NCI-H146 (cell line): ENCODE measurements at regions not wholly inside any gene's neighbourhood (a gene's known extent, or its start where the extent isn't known, plus 50 kb on each side); places are given as distances from the start of the nearest gene placed in this dataset.
A peak's percentile ranks its signal among the peaks of the same experiment; 100 is the strongest.

ENCODE experiments used
- DNase-seq: peaks from one replicate; lab custom pipeline; 2025; lab: John Stamatoyannopoulos, UW

DNA sequence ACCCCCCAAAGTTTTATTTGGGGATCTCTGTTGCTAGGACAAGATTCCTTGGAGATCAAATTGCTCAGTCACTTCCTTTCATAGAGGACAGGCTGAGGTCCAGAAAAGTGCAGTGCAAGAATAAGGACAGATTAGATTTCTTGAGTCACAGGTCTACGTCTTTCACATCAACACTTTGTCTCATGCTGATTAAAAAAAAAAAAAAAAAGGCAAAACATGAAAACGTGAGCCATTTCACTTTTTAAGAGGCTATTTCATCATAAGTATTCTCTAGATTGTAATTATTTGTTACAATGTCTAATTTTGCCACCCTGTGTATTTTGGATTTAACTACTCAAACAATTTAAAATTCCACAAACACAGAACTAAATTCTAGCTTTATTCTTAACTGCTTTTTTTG, 647.0 kb downstream of the TRAM1L1 start:
- no peak for DNase-seq

DNA sequence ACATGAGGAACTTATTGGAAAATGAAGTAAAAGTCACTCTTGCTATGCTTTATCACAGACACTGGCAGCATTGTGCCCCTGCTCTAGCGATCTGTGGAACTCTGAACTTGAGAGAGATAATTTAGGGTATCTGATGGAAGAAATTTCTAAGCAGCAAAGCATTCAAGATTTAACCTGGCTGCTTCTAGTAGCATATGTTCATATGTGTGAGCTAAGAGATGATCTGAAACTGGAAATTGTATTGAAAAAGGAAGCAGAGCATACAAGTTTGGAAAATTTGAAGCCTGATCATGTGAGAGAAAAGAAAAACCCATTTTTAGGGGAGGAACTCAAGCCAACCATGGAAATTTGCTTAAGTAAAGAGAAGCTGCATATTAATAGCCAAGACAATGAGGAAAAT, 657.7 kb downstream of the TRAM1L1 start:
- DNase-seq, result no peak

DNA sequence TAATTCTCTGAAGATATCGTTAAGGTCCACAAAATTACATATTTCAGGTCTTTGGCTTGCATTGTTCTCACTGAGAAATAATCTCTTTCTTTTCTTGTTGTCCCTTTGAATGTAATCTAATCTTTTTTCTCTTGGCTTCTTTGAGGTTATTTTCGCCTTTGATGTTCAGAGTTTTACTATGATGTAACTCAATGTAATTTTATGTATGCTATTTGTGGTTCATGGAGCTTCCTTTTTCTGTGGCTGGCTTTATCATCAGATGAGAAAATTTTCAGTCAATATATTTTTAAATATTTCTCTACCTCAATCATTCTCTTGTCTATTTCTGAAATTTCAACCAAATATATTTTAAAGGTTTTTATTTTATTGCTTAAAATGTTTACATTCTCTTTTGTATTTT, 672.2 kb downstream of the TRAM1L1 start:
- no peak for DNase-seq

DNA sequence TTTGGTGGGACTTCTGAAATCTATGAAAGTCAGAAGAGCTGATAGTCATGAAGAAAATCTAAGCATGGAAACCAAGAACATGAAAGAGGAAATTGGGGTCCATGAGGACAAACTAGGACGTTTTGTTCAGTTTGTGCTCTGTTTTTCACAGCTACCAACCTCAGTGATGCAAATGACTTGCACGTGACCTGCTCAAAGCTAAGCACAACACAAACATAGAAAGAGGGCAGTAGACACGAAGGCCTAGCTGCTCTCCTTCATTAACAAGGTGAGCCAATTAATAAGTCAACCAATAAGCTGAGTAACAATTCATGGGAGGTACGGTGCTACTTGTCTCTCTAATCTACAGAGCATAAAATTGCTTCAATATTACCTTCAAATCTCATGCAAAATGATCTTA, 684.1 kb downstream of the TRAM1L1 start:
- no peak for DNase-seq

DNA sequence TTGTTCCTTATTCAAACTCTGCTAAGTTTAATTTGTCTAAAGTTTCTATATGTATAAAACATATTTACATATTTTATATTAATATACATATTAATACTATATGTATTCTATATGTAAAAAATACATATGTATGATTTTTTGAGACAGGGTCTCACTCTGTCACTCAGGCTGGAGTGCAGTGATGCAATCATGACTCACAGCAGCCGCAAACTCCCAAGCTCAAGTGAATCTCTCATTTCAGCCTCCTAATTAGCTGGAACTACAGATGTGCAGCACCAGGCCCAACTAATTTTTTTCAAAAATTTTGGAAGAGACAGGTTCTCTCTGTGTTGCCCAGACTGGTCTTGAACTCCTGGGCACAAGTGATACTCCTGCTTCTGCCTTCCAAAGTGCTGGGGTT, 684.9 kb downstream of the TRAM1L1 start:
- no peak for DNase-seq

DNA sequence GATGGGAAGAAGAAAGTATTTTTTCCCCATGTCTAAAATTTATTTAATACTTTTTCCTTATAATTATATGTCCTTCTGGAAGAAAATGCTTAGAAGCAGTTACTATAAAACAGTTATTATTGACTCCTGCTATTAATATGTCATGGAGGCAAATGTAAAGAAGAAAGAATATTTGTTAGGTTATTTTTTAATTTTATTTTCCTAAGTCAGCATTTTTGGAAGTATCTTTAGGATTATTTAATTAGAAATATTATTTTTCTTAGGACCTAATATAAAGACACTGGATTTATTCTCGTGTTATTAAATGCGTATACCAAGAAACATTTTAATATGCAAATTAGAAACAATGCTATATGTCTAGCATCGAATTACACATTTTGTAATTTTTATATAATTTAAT, 687.7 kb downstream of the TRAM1L1 start:
- DNase-seq, result no peak

DNA sequence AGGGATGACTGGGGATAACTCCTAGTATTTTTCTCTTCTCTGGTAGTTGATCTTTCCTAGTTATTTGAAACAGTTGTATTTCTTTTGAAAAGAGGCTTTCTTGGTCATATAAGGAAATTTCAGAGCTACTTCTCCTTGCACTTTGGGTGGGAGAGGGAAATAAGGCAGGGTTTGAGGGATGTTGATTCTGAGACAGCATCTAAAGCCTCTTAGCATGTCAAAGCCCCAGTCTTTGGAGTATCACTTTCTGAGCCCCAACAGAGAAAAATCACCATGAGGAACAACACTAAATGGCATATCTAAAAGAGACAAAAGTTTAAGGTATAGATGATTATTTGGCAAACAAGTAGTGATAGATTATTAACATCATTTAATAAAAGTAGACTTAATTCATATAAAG, 688.1 kb downstream of the TRAM1L1 start:
- DNase-seq, result no peak

DNA sequence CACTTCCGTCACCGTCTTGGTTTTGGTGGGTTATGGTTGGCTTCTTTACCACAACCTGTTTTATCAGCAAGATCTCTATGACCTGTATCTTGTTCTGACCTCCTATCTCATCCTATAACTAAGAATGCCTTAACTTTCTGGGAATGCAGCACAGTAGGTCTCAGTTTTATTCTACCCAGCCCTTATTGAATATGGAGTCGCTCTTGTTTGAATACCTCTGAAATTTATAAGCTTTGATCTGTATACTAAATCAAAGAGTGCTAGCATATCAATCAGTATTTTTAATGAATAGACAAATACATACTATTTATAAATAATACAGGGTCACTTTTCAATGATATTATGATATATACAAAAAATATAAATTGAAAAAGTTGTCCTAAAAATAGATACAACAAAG, 690.0 kb downstream of the TRAM1L1 start:
- DNase-seq, result no peak

DNA sequence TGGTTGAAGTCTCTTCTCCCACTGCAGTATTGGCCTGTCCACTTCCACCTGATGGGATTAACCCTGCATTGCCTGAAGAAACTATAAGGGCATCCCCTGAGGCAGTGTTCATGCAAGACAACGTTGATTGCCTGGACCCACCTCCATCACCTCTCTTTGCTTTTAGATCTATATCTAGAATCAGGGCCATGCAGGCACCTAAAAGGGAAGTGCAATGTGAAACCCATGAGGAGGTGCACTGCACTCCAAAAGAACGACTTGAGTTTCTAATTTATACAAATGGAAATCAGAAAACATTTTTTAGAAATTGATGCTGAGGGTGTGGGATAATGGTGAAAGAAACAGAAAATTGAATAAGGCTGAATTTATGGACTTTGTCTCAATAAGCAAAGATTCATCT, 694.4 kb downstream of the TRAM1L1 start:
- DNase-seq, result no peak

DNA sequence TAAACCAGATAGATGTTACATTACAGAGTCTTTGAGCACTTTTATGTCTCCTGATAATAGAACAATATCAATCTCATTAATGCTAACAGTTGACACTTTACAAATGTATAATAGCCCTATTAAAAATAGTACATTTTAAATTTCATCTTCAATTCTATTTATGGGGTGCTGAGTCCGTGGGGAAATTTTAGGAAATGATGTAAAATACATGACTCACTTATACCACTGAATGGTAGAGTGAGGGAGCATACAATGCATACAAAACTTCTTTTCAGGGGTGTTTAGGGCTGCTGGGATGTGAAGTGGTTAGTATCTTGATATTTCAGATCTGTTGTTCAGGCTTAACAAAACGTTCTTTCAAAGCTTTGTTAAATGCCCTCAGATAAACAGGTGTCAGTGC, 696.2 kb downstream of the TRAM1L1 start:
- DNase-seq, result no peak

DNA sequence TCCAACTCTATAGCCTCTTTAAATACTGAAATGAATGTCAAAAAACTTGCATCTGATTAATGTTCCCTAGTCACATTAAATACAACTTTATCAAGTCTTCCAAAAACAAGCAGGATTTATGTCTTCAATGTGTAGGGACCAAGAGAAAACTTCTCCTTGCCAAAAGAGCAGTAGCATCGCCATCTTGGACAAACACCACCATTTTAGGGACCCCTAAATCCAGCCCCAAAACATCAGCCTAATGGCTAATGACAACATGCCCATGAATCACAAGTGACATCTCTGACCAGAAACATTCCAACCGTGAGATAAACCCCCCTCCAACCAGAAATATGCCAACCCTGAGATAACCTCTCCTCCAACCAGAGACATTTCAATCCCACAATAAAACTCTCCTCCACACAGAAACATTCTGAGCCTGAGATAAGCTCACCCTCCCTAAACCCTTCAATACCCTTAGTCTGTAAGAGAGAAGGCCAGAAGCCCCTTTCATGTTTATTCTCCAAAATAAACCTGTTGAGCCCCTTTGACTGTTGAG, 697.4 kb downstream of the TRAM1L1 start:
- no peak for DNase-seq

DNA sequence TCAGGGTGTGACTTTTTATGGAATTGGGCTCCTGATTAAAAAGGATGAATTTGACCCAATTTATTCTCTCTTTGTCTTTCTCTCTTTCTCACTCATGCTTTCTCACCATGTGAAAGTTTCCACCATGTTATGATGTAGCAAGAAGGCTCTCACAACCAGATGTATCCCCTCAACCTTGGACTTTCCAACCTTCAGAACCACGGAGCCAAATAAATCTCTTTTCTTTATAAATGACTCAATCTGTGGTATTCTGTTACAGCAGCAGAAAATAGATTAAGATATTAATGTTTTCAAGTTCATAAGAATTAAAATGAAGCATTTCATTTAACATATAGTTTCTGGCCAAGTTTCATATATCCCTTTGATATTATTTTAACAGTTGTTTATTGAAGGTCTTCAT, 698.5 kb downstream of the TRAM1L1 start:
- no peak for DNase-seq

DNA sequence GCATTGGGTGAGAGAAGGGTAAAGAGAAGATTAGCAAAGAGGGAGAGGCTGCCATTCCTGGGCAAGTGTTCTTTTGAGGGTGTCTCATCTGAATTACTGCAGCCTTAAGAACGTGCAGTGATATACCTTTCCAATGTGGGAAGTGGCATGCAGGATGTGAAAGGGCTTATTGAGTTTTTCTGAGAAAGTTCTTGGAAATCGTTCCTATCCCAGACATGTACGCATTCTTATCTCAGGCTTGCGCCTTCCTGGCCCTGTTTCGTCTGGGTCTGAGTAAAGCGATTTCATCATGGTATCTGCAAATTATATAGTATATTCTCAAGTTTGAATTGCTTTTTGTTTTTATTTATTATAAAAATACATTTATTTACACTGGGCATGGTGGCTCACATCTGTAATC, 699.8 kb downstream of the TRAM1L1 start:
- no peak for DNase-seq

DNA sequence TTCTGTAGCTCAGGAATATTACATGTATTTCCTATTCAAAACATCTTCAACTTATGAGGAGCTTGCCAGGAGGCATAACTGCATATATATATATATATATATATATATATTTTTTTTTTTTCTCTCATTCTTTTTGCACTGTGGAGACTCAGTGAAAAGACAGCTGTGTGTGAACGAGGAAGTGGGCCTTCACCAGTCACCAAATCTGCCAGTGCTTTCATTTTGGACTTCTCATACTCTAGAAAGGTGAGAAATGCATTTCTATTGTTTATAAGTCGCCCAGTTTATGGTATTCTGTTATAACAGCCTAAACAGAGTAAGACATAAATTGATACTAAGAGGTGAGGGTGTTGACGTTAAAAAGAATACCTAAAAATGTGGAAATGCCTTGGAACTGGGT, 710.6 kb downstream of the TRAM1L1 start:
- DNase-seq, result no peak

DNA sequence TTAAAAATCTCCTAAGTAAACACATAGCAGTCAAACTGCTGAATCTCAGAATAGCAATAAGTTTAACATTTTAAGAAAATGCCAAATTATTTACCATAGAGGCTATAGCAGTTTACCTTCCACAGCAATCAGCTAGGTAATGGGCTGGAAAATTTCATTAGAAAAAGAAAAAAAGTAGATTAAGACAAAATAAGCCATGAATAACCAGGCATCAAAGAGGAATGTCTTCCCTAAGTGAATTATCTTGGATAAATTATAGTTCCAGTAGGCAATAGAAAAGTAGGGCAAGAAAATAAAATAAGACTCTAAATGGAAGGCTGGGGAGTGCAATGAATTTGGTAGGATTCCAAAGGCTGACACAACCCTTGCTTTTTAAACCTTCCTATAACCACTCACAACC, 722.8 kb downstream of the TRAM1L1 start:
- no peak for DNase-seq

DNA sequence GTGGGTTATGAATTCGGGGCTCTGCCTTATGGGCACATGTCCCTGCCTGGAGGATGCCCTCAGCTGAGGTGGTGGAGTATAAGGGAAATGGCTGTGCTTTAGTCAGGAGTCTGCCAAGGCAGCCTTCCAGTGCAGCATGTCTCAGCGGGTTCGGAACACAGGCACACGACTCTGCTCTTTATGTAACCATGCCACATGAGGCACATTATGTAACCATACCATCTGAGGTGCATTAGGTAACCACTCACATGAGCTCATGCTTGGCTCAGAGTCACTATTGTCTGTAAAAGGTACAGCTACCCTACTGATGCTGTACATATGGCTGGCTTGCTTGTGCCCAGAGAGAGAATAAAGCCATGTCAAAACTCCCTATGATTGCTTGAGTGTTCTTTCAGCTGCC, 723.6 kb downstream of the TRAM1L1 start:
- no peak for DNase-seq

DNA sequence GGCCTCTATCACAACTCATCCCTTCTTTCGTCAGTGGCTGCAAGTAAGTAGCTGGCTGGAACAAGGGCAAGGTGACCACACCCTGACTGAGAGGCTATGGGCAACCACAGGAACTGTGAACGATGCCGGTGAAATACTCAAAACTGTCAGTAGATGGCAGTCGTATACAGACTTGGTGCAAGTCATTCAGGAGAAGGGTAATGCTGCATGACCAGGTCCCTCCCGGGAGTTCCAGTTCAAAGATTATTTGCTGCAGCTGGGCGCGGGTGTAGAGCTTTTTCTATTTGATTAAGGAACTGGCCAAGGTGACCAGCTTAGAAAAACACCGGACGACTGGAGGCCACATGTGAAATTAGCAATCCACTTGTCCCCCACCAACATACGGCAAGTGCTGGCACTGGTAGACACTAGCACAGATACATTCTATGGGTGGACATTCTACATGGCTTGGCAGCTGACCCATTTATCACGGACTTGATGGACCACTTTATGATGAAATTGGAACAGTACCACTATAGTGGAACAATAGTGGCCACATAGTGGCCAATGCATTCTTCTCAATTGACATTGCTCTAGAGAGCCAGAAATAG, 726.6 kb downstream of the TRAM1L1 start:
- DNase-seq, result peak; percentile 46

DNA sequence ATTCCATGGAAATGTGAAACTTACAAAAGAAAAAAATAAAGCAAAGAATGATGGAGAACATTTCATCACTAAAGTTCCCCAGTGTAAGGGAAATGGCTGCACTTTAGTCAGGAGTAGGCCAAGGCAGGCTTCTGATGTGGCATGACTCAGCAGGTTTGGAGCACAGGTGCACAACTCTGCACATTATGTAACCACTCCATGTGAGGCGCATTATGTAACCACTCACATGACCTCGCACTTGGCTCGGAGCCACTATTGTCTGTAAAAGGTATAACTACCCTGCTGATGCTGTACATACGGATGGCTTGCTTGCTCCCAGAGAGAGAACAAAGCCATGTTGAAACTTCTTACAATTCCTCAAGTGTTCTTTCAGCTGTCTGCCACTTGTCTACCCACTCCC, 727.6 kb downstream of the TRAM1L1 start:
- no peak for DNase-seq

DNA sequence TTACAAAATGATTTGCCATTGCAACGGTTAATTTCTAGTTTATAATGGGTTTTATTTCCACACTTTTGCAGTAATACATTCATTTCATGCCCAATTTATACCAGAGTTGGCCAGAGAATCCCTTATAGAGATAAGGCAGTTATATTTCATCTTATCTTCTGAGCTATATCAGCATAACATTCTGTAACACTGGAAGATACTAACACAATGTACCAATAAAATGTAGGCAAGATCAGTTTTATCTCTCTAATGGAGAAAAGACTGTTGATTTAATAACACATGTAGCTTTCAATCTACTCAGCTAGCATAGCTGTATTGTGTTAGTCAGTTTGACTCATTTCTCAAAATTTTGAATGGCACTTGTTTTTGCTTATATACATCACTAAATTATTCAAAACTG, 738.6 kb downstream of the TRAM1L1 start:
- DNase-seq, result no peak

DNA sequence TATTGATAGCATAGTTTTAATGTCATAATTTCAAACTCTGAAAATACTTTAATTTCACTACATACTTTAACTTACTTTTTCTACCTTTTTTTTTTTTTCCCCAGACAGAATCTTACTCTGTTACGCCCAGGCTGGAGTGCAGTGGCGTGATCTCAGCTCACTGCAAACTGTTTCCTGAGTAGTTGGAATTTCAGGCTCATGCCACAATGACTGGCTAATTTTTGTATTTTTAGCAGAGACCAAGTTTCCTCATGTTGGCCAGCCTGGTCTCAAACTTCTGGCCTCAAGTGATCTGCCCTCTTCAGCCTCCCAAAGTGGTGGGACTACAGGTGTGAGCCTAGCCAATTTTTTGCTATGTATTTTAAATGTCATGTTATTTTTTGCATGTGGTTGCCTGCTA, 741.6 kb downstream of the TRAM1L1 start:
- no peak for DNase-seq

DNA sequence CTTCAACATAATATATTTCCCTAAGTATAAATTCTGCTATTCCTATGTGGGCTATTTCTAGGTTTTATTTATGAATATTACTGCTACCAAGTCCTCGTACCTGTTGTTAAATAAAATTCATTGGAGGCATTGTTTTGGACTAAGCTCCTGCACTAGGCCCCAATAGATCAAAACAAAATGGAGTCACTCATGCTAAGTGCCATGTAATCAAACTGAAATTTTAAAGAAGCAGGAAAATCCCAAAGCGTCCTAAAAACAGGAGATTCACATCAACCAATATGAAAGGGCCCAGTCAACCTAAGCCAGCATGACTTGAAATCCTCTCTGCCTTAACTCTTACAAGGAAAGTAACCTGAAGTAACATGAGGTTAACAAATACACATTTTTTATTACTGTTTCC, 743.2 kb downstream of the TRAM1L1 start:
- no peak for DNase-seq

DNA sequence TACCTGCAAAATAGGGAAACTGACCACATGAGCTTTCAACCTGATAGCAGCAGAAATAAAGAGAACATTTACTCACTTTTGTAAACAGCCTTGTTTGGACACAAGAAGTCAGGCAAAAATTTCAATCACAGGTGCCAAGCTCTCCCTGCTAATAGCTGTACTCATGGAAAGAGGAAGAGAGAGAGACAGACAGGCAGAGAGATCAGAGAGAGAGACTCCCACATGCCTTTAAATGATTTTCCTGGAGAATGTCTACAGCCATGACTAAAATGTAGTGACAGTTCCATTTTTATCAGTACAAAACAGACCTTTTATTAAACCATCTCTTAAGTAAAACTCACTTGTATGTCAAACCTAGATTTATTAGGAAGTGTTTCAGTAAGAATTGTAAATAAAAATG, 752.9 kb downstream of the TRAM1L1 start:
- no peak for DNase-seq

DNA sequence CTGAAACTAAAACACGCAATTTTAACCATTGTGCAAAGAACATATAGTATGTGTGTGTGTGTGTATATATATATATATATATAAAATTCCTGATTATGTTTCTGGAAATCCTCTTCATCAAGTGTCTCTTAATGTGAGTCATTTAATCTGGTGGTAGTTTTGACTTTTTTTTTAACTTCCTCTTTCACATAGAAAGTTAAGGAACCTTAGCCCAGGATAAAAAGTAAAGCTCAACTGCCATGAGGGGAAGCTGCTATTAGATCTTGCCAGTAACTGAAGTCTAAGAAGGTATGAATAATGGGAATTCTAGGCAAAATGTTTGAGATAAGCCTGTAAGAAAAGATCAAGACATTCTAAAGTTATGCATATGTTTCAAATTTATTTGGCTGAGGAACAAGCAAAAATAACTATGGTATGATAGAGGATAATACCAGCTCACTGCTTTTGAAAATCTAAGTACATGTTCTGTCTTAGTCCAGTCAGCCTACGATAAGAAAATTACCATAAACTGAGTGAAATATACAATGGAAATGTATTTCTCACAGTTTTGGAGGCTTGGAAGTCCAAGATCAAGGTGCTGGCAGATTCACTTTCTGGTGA, 757.0 kb downstream of the TRAM1L1 start:
- DNase-seq, result no peak

DNA sequence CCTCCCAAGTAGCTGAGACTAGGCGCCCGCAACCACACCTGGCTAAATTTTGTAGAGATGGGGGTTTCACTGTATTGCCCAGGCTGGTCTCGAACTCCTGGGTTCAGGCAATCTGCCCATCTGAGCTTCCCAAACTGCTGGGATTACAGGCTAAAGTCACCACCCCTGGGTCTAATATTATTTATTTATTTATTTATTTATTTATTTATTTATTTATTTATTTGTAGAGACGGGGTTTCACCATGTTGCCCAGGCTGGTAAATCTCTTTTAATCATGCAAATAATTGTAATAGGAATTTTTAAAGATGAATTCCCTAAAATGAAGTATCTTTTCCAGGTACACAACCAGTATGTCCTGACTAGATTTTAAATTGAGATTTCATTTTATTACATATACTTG, 761.8 kb downstream of the TRAM1L1 start:
- no peak for DNase-seq
